ENCODE measurements at regions not wholly inside any gene's neighbourhood (a gene's known extent, or its start where the extent isn't known, plus 50 kb on each side); places are given as distances from the start of the nearest gene placed in this dataset.

DNA sequence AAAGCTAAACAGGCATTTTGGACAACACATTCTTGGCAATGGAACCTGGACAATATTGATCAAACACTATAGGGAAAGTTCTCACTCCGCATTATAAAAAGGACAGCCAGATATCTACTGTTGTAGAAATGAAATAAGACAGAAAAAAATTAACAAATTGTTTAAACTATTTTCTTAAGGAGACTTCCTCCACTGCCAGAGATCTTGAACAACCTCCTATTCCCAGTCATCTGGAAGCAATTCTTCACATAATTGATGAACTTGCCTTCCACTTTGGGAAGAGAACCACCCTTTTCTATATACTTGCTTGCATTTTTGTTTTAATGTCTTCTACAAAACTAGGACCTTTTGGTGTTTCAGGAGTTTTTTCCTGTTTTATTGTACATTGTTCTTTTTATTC, 216.1 kb downstream of the CASP12 start:
- Histone ChIP-seq H3K23ac (ENCODE audit: low read depth, low read length) (no peak overlapping the region), H3K4me1 (ENCODE audit: control insufficient read depth, insufficient read depth, low read length) (no peaks in the 10 kb centered on the region), H2BK20ac (ENCODE audit: low read depth, low read length) (no peak overlapping the region), H3K27me3 (ENCODE audit: control insufficient read depth, insufficient read depth, low read length) (no peaks in the 10 kb centered on the region), H3K27ac (ENCODE audit: insufficient read depth, low read length) (no peak overlapping the region), H3K14ac (replicated peaks; ENCODE audit: low read depth, low read length) (no peak overlapping the region), H2AFZ (replicated peaks; ENCODE audit: low read length, poor library complexity) (no peak overlapping the region), H3K4me3 (ENCODE audit: insufficient read depth, low read depth, low read length) (no peak overlapping the region), H2BK5ac (ENCODE audit: low read depth, low read length, poor library complexity, severe bottlenecking) (no peak overlapping the region), H4K8ac (ENCODE audit: low read depth in 2 of 2, low read length in 2 of 2) (no peak overlapping the region), H3K79me1 (ENCODE audit: low read depth in 1 of 2, low read length in 2 of 2) (no peaks in the 10 kb centered on the region), H3K4ac (ENCODE audit: low read depth, low read length) (no peak overlapping the region), H2BK120ac (ENCODE audit: low read depth, low read length) (no peak overlapping the region), H3K4me2 (ENCODE audit: low read depth, low read length) (no peak overlapping the region), H3K36me3 (ENCODE audit: control insufficient read depth, insufficient read depth, low read length) (no peaks in the 10 kb centered on the region), H3K9me3 (ENCODE audit: control insufficient read depth, insufficient read depth, low read length) (no peaks in the 10 kb centered on the region), H2BK15ac (ENCODE audit: low read depth, low read length) (no peak overlapping the region), H2AK5ac (ENCODE audit: low read depth, low read length) (no peak overlapping the region), H3K9ac (ENCODE audit: low read depth, low read length) (no peak overlapping the region), H2AK9ac (replicated peaks; ENCODE audit: low read depth, low read length, poor library complexity) (no peak overlapping the region), H3K9me1 (ENCODE audit: insufficient read depth, low read length) (no peaks in the 10 kb centered on the region), H3K18ac (ENCODE audit: low read depth, low read length) (no peak overlapping the region), H4K91ac (ENCODE audit: insufficient read depth, low read depth, low read length) (no peak overlapping the region), H4K20me1 (ENCODE audit: insufficient read depth, low read length) (no peaks in the 10 kb centered on the region), H4K5ac (ENCODE audit: low read depth, low read length) (no peak overlapping the region), H3K56ac (ENCODE audit: extremely low read depth, insufficient read depth, low read length) (no peak overlapping the region)
- no peak for TF ChIP-seq FOS (IDR thresholded peaks at IDR 0.05; ENCODE audit: low read depth, low read length)
- no peak for TF ChIP-seq SMC3 (IDR thresholded peaks at IDR 0.05; ENCODE audit: low read depth, low read length)
- TF ChIP-seq, protein P1, sequence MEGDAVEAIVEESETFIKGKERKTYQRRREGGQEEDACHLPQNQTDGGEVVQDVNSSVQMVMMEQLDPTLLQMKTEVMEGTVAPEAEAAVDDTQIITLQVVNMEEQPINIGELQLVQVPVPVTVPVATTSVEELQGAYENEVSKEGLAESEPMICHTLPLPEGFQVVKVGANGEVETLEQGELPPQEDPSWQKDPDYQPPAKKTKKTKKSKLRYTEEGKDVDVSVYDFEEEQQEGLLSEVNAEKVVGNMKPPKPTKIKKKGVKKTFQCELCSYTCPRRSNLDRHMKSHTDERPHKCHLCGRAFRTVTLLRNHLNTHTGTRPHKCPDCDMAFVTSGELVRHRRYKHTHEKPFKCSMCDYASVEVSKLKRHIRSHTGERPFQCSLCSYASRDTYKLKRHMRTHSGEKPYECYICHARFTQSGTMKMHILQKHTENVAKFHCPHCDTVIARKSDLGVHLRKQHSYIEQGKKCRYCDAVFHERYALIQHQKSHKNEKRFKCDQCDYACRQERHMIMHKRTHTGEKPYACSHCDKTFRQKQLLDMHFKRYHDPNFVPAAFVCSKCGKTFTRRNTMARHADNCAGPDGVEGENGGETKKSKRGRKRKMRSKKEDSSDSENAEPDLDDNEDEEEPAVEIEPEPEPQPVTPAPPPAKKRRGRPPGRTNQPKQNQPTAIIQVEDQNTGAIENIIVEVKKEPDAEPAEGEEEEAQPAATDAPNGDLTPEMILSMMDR (conservative IDR thresholded peaks at IDR 0.05; ENCODE audit: low read depth, low read length), result no peak
- TF ChIP-seq RAD21 (IDR thresholded peaks at IDR 0.05; ENCODE audit: low read length), result no peak
- no peak for TF ChIP-seq MXI1 (IDR thresholded peaks at IDR 0.05; ENCODE audit: borderline replicate concordance, low read depth, low read length)
- no peak for TF ChIP-seq POLR2A (IDR thresholded peaks at IDR 0.05; ENCODE audit: low read depth, low read length)
- TF ChIP-seq RFX5 (IDR thresholded peaks at IDR 0.05; ENCODE audit: low read depth, low read length), result no peak
- TF ChIP-seq CEBPB (IDR thresholded peaks at IDR 0.05; ENCODE audit: low read depth, low read length), result no peak
- no peak for TF ChIP-seq MAZ (IDR thresholded peaks at IDR 0.05; ENCODE audit: borderline replicate concordance, low read depth, low read length)
- TF ChIP-seq RCOR1 (IDR thresholded peaks at IDR 0.05; ENCODE audit: insufficient replicate concordance, low read length), result no peak
- TF ChIP-seq NFE2L2 (IDR thresholded peaks at IDR 0.05; ENCODE audit: low read depth, low read length), result no peak
- no peak for TF ChIP-seq BHLHE40 (IDR thresholded peaks at IDR 0.05; ENCODE audit: low read depth, low read length)
- TF ChIP-seq, protein P2, sequence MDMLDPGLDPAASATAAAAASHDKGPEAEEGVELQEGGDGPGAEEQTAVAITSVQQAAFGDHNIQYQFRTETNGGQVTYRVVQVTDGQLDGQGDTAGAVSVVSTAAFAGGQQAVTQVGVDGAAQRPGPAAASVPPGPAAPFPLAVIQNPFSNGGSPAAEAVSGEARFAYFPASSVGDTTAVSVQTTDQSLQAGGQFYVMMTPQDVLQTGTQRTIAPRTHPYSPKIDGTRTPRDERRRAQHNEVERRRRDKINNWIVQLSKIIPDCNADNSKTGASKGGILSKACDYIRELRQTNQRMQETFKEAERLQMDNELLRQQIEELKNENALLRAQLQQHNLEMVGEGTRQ (IDR thresholded peaks at IDR 0.05; ENCODE audit: low read depth, low read length), result no peak
- TF ChIP-seq MAFK (IDR thresholded peaks at IDR 0.05; ENCODE audit: low read depth, low read length), result no peak
- no peak for TF ChIP-seq CHD1 (IDR thresholded peaks at IDR 0.05; ENCODE audit: low read depth, low read length)
- TF ChIP-seq, protein P3, sequence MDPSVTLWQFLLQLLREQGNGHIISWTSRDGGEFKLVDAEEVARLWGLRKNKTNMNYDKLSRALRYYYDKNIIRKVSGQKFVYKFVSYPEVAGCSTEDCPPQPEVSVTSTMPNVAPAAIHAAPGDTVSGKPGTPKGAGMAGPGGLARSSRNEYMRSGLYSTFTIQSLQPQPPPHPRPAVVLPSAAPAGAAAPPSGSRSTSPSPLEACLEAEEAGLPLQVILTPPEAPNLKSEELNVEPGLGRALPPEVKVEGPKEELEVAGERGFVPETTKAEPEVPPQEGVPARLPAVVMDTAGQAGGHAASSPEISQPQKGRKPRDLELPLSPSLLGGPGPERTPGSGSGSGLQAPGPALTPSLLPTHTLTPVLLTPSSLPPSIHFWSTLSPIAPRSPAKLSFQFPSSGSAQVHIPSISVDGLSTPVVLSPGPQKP (IDR thresholded peaks at IDR 0.05; ENCODE audit: borderline replicate concordance, low read depth, low read length), result no peak
- ChIA-PET CTCF (no interaction called here), POLR2A (ENCODE audit: unreplicated experiment) (interaction anchor here (0.6 kb wide), 1 partner anchor 10 kb away, joined by 4 read pairs; no protein-coding TSS in a partner anchor)
- ATAC-seq (ENCODE audit: low read depth) (no peak), DNase-seq (no peak)
- in situ Hi-C loops (cut with MboI; ENCODE audit: low sequenced_read_pairs) (no loop called here), dilution Hi-C loops (cut with HindIII; ENCODE audit: low sequenced_read_pairs, unreplicated experiment) (no loop called here), intact Hi-C loops (cut with micrococcal nuclease) (no loop called here)
- WGBS, 2 experiments (ENCODE audit: extremely low coverage in 2 of 2, insufficient read length in 1 of 2), result no CpG with 5 or more reads among the region's 1 CpG
- no TSS peak for BruUV-seq (replicated peaks)

Data from IMR-90 (cell line).